COLO668 (cell line): ENCODE measurements at regions not wholly inside any gene's neighbourhood (a gene's known extent, or its start where the extent isn't known, plus 50 kb on each side); places are given as distances from the start of the nearest gene placed in this dataset.
"Not testable (repeated sequence)": the region's sequence is repeated elsewhere in the genome, so short reads cannot be mapped to it uniquely, and the experiment has no call there.

Experiments used
- DNase-seq: peaks from one replicate; lab custom pipeline; 2025; ENCODE audit not compliant: unreplicated experiment; lab: John Stamatoyannopoulos, UW

DNA sequence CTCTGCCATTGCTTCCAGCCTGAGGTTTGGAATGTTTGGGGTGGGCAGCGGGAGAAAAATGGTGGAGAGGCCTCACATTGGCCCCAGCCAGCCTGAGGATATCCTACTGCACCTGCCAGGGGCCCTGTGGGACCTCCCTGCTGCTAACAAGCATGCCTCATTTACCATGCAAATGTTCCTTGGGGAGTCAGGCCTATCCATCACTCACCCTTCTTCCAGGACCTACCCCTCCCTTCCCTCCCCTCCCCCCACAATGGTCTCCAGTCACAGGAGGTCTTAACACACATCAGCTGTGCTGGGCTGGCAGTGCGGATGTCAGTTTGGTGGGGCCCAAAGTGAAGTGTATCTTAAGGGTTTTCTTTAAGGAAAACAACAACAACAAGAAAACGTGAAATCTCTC, 139.2 kb downstream of the SHOX start:
- DNase-seq = no peak

DNA sequence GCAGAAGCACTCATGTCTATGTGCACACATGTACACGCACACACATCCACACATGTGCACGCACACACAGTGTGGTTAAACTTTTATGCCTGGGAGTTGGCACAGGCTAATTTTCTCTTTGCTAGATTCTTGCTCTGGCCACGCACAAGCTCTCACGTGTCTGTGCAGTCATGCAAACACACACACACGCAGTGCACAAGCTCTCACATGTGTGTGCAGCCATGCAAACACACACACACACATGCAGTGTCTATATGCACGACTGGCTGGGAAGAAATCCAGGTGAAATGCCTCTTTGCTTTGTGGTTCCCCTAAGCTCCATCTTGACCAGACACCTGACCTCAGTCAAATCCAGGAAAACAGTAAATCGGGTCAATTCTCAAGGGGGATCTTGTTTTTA, 138.0 kb downstream of the SHOX start:
- no peak for DNase-seq

DNA sequence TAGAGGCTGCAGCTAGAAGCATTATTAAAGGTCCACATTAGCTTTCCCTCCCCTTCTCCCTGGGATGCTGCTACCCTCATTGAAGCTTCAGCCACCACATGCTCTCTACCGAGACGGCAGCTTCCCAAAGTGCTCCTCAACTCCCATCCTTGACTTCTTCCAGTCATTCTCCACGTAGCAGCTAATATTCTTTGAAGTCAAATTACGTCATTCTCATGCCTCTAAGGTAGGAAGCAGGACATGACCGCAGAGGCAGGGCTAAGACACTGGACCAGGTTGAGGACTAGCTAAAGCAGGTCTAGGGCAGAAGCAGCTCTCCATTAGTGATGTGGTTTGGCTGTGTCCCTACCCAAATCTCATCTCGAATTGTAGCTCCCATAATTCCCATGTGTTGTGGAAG, 128.3 kb downstream of the SHOX start:
- no peak for DNase-seq

DNA sequence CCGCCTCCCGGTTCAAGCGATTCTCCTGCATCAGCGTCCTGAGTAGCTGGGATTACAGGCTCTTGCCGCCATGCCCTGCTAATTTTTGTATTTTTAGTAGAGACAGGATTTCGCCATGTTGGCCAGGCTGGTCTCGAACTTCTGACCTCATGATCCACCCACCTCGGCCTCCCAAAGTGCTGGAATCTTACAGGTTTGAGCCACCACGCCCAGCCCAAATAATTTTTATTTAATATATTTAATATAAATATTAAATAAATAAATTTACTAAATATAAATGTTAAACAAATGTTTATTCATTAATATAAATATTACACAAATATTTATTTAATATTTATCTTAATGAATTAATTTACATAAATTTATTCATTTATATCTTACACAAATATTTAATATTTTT, 120.2 kb downstream of the SHOX start:
- no peak for DNase-seq

DNA sequence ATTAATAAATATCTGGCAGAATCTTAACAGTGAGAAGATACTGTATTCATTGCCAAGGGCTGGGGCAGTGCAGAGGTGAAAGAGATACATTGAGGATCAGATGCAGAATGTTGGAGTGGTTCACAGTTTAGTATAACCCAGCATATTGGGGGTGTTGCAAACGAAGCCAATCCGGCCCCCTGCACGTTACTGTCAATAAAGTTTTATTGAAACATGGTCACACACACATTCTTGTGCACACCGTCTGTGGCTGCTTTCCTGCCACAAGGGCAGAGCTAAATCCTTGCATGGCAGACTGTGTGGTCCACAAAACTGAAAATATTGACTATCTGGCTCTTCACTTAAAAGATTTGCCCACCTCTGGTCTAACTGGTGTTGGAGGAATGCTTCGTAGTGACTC, 119.7 kb downstream of the SHOX start:
- no peak for DNase-seq

DNA sequence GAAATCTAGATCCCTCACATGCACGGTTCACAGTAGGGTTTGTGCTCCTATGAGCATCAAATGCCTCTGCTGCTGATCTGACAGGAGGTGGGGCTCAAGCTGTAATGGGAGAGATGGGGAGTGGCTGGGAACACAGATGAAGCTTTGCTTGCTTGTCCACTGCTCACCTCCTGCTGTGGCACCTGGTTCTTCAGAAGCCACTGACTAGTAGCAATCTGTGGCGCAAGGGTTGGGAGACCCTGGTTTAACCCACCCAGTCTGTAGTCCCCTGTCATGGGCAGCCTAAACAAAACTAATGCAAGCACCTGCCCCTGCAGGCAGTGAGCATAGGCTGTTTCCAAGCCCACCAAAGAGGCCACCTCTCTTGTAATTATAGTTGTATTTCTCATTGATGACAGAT, 116.6 kb downstream of the SHOX start:
- no peak for DNase-seq

DNA sequence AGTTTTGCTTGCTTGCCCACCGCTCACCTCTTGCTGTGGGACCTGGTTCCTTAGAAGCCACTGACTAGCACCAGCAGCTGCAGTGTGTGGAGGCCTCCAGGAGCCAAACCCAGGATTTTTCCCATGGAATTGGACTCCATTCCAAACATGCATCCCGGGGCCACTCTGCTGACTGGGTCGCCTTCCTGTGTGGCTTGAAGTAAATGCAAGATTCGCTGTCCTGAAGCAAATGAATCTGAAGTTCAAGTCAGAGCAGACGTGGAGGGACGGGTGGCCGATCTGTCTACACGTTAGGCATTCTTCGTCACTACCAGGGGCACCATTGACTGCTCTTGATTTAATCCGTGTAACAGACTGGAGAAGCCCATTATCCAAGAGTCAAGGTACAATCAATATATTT, 109.0 kb downstream of the SHOX start:
- no peak for DNase-seq

DNA sequence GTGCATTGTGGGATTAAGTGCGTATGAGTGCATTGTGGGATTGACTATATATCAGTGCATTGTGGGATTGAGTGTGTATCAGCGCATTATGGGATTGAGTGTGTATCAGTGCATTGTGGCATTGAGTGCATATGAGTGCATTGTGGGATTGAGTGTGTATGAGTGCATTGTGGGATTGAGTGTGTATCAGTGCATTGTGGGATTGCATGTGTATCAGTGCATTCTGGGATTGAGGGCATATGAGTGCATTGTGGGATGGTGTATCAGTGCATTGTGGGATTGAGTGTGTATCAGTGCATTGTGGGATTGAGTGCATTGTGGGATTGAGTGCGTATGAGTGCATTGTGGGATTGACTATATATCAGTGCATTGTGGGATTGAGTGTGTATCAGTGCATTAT, 106.4 kb downstream of the SHOX start:
- not testable (repeated sequence) for DNase-seq

DNA sequence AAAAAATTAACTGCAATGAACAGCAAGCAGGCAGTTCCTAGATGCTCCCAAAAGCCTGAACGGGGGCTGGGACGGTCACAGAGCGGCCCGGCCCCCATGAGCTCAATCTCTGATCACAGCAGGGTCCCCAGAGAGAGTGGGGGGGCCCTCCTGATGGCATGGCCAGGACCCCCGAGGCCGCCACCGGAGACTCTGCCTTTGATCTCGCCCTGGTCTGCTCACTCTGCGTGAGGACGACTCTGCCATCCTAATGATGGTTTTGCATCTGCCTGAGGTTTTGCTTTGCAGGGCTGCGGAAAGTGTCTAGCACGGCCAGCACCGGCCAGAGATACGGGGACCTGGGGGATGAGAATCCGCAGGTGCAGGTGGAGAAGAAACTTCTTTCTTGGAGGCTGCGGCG, 103.8 kb downstream of the SHOX start:
- DNase-seq = no peak

DNA sequence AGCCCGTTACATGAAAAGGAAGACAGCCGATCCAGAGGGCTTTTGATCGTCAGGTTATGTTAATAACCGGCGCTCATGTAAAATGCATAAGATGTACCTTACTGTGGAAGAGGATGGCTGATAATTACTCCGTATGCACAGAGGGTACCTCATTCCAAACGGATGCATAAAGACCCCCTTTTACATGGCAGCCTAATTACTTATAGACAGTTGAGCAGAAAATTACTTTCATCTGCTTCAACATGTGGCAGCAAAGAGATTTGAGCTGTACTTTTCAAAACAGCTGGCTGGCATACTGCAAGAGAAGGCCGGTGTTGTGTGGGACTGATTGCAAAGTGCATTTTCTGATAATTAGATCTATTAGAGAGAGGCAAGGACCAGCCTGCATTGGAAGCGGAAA, 103.4 kb downstream of the SHOX start:
- DNase-seq = no peak

DNA sequence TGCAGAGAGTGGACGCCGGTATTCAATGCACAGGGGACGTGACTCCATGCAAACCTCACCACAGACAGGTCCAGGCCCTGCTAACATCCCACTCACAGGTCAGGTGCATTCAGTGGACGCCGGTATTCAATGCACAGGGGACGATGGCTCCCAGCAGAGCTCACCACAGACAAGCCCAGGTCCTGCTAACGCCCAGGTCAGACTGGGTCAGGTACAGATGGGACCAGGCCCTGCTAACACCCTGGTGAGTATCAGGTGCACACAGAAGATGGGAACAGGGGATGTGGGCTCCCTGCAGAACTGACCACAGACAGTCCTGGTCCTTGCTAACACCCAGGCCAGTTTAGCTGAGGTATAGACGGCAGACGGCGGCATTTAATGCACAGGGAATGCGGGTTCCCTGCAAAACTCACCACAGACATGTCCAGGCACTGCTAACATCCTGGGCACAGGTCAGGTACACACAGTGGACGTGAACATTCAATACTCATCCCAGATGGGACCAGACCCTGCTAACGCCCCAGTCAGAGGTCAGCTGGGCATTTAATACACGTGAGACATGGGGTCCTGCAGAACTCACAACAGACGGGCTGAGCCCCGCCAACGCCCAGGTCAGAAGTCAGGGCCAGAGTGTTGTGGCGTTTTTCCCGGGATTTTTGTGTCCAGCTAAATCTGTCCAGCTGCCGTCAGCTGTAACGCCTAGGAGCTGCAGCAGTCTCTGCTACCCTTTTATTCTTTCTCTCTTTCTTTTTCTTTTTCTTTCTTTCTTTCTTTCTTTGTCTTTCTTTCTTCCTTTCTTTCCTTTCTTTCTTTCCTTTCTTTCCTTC, 99.2 kb downstream of the SHOX start:
- DNase-seq = no peak

DNA sequence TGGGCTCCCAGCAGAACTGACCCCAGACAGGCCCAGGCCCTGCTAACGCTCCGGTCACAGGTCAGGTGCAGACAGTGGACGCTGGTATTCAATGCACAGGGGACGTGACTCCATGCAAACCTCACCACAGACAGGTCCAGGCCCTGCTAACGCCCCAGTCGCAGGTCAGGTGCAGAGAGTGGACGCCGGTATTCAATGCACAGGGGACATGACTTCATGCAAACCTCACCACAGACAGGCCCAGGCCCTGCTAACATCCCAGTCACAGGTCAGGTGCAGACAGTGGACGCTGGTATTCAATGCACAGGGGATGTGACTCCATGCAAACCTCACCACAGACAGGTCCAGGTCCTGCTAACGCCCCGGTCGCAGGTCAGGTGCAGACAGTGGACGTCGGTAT, 98.5 kb downstream of the SHOX start:
- DNase-seq = not testable (repeated sequence)

DNA sequence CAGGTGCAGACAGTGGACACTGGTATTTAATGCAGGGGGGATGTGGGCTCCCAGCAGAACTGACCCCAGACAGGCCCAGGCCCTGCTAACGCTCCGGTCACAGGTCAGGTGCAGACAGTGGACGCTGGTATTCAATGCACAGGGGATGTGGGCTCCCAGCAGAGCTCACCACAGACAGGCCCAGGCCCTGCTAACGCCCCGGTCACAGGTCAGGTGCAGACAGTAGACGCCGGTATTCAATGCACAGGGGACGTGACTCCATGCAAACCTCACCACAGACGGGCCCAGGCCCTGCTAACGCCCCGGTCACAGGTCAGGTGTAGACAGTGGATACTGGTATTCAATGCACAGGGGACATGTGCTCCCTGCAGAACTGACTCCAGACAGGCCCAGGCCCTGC, 98.0 kb downstream of the SHOX start:
- not testable (repeated sequence) for DNase-seq

DNA sequence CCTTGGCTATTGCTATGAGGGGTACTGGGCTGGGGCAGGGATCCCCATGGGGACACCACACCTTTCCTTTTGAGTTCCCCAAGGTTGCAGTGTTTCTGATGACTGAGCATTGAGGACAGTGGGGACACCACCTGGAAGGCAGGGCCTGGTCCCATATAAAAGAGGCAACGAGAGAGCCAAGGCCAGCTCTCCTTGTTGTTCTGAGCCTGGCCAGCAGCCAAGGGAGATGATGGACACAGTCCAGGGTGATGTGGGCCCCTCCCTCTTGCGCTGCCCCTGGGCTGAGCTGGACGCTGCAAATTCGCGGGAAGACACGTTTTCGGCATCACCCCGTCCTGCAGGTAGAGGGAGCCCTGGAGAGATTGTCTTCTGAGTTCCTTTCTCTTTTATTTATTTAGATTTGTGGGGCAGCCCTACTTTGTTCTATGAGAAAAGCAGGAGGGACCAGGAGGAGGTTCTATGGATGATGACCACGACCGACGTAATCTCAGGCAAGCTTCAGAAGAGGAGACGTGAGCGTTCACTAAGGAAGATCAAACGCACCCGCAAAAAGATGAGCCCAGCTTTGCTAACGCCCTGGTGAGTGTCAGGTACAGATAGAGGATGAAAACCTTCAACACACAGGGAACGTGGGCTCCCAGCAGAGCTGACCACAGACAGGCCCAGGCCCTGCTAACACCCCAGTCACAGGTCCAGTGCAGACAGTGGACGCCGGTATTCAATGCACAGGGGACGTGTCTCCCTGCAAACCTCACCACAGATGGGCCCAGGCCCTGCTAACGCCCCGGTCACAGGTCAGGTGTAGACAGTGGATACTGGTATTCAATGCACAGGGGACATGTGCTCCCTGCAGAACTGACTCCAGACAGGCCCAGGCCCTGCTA, 97.4 kb downstream of the SHOX start:
- DNase-seq = no peak

DNA sequence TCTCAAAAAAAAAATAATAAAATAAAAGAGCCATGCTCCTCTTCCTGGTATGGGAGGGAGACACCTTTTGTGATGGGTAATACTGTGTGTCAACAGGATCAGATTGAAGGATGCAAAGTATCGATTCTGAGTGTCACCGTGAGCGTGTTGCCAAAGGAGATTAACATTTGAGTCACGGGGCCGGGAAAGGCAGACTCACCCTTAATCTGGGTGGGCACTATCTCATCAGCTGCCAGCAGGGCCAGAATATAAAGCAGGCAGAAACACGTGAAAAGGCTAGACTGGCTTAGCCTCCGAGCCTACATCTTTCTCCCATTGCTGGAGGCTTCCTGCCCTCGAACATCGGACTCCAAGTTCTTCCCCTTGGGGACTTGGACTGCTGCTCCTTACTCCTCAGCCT, 95.4 kb downstream of the SHOX start:
- no peak for DNase-seq

DNA sequence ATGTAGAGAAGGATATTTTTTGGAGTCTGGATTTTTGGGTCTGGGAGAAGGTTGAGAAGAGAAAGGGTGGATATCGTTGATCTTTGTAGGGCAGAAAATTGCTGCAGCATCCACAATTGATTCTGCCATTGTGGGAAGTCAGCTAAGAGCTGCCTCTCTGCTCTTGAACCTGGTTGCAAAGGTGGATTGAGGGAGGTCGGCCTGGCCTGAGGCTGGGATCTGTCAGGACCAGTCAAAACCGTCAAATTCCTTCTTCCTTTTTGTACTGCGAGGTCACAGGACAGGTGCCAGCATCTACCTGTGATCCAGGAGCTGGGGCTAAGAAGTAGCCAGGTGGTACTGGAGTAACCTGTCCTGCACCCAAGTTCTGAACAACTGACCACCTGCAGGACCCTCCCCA, 93.7 kb downstream of the SHOX start:
- DNase-seq = no peak

DNA sequence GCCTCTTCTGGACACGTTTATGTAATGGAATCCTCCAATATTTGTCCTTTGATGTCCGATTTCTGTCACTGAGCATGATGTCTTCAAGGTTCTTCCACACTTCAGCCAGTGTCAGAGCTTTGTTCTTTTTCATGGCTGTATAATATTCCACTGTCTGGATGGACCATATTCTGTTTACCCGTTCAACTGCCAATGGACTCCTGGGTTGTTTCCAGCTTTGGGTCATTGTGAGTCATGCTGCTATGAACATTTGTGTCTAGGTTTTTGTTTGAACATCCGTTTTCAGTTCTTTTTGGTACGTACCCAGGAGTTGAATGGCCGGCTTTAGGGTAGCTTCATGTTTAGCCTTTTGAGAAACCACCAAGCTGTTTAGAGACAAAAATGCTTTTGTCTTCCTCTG, 93.2 kb downstream of the SHOX start:
- no peak for DNase-seq

DNA sequence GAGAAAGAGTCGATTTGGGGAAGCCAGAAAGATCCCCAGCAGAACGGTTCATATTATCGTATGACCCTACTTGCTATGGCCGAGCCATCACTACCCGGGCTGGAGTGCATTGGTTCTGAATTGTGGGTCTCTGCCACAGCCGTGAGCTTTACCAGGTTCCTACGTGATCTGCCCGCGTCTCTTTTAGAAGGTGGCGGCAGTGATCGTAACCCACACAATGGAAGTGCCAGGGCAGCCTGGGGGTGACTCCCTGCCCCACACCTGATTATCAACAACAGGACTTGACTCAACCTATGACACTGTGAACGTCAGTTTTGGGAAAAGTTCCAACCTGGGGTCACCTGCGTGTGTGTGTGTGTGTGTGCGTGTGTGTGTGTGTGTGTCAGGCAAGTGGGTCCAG, 90.8 kb downstream of the SHOX start:
- DNase-seq = no peak

DNA sequence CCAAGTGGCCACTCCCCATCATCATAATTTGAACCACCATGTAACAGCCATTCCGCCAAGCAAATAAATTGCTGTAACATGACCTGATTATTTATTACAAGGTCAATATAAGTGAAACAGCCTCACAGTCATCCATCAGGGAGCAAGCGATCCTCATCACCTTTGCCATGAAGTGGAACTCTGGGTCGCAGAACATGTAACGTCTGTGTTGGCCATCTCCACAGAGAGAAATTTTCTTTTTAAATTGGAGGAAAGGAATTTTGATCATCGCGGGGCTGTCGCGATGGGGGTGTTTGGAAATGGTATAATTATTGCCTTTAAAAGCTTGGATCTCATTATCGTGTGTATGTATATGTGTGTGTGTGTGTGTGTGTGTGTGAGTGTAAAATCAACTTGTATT, 90.2 kb downstream of the SHOX start:
- DNase-seq = no peak

DNA sequence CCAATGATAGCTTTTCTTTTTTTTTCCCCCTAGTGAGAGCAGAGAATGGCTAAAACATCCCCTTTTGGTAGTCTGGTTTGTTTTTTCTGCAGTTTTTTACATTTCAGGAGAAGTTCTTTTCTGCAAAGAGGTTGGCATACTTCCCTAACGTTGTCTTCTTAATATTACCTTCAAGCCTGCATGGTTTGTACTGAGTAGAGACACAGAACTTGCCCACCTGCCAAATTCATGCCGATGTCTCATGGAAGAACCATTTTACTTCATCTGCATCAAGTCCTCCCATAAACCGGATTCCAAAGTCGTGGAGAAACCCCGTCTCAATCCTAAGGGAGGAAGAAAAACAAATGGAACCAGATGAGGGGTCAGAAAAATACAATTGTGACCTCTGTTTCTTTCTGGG, 89.7 kb downstream of the SHOX start:
- DNase-seq = no peak

DNA sequence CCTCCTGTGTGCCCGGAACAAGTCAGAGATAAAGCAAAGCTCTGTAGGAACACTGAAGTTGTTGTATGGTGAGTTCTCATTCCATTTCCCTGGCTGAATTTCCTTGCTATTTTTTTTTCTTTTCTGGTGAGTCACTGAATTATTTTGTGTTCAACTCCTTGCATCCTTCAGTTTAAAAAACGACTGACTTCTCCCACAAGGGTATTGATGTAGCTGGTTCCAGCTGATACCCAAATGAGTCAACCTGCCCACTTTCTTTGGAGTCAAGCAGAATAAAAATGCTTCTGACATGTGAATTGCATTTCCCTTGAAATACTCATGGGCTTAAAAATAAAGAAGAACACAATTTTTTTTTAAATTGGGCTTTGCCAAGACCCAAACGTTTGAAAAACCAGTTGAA, 85.5 kb downstream of the SHOX start:
- DNase-seq = no peak

DNA sequence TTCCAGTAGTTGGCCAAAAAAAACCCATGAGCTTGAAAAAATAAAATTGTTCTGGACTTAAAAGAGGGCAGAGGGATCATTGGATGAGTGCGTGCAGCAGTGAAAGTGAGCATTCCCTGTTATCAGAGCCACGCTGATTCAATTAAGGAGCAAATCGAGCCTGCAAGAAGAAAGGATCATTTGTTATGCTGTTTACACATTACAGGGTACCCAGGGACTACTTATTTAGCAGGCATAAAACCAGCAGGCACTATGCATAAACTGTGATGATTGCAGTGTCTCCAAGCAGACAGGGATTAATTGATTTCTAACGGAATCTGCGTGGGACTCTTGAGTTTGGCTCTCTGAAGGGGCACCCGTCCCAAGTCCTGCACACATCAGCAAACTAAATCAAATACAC, 83.5 kb downstream of the SHOX start:
- DNase-seq = no peak
